Esophagus muscularis mucosa (tissue), 4 donors: ENCODE measurements at regions not wholly inside any gene's neighbourhood (a gene's known extent, or its start where the extent isn't known, plus 50 kb on each side); places are given as distances from the start of the nearest gene placed in this dataset.
"Not testable (repeated sequence)": the region's sequence is repeated elsewhere in the genome, so short reads cannot be mapped to it uniquely, and the experiment has no call there.

ENCODE experiments used
- DNase-seq: peaks from one replicate; pipeline ENCODE4 v3.0.0-alpha.2; 2017; ENCODE audit errors: extremely low spot score
- H3K27ac ChIP-seq, 4 donors: fragments of 200-600 bp; sonication (generic); replicated peaks in 1 of 4; 1 replicate in 3 of 4; 2 replicates in 1 of 4; pipeline ENCODE4 v1.5.1; 2016 to 2019; ENCODE audit warnings: mild to moderate bottlenecking in 1 of 4
- H3K27me3 ChIP-seq, 4 donors: fragments of 200-600 bp; sonication (generic); one replicate each; pipeline versions ENCODE4 v1.5.1 to v1.6.0; 2016 to 2019
- H3K36me3 ChIP-seq, 4 donors: fragments of 200-600 bp; sonication (generic); one replicate each; pipeline ENCODE4 v1.5.1; 2016 to 2019
- H3K4me1 ChIP-seq, 4 donors: fragments of 200-600 bp; sonication (generic); one replicate each; pipeline ENCODE4 v1.5.1; 2016 to 2019
- H3K4me3 ChIP-seq, 4 donors: fragments of 200-600 bp; sonication (generic); 1 replicate in 2 of 4; 2 replicates in 2 of 4; pipeline ENCODE4 v1.5.1; 2016 to 2019; ENCODE audit warnings: mild to moderate bottlenecking in 4 of 4, moderate library complexity in 1 of 4
- H3K9me3 ChIP-seq, 4 donors: fragments of 200-600 bp; sonication (generic); 1 replicate in 3 of 4; 2 replicates in 1 of 4; pipeline ENCODE4 v1.5.1; 2016 to 2019
- CTCF ChIP-seq, 3 experiments: fragments of 200-600 bp in 2 of 3; fragments of 450-650 bp in 1 of 3; sonication (generic) in 2 of 3; IDR thresholded peaks; one replicate each; pipeline ENCODE4 v1.5.1; 2017 to 2019; ENCODE audit warnings: antibody characterized with exemption in 3 of 3, mild to moderate bottlenecking in 2 of 3, moderate library complexity in 1 of 3
- EP300 ChIP-seq: sonication (generic); formaldehyde crosslinking; IDR thresholded peaks from one replicate; pipeline ENCODE4 v1.6.1; 2017; ENCODE audit warnings: antibody characterized with exemption
- POLR2A ChIP-seq: fragments of 450-650 bp; IDR thresholded peaks from one replicate; pipeline ENCODE4 v1.6.1; 2017; ENCODE audit warnings: antibody characterized with exemption, moderate library complexity, mild to moderate bottlenecking, low read depth
- POLR2AphosphoS5 ChIP-seq, 2 donors: sonication (generic); formaldehyde crosslinking; IDR thresholded peaks; one replicate each; pipeline ENCODE4 v1.6.1; 2017; ENCODE audit warnings: antibody characterized with exemption in 2 of 2
- WGBS: methylation state at CpG from one replicate; pipeline ENCODE4 v1.1.5; 2018; 5-methylcytosine and 5-hydroxymethylcytosine counted together
- intact Hi-C: fragments of 100-400 bp; cut with DNase I; formaldehyde crosslinking; loops from one replicate; pipeline ENCODE4 v1.15.1; 2023

DNA sequence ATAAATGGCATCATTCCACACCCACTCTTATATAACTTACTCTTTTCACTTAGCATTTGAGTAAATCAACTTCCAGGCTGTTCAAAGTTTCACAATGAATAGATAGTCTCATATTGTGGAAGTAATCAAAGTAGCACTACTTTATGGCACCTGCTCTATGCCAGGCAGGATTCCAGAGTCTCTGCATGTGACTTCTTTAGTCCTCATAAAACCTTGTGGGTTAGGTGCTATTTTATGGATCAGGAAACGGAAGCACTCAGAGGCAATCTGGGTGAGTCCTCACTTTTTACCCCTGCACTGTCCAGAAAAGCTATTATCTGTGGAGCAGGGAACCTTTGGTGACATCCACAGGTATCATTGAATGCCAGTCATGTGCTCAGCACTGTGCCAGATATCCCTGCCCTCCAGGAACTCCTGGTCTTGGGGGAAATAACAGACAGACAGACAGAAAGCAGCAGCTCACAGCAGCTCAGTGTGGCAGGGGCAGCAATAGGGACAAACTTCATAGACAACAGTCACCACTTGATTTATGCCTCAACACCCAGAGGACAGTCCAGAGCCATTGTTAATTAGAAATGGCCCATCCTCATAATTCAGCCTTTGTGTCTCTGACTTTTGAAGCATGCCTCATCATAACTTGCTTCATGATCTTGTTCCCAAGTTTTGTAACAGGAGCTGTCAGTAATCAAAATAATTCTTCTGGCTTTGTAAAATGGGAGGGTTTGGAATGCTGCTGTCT, 160.6 kb downstream of the SEC23IP start:
- Histone ChIP-seq H3K27me3 (no peaks in the 10 kb centered on the region), H3K9me3 (peaks cover 0 to 3% (median 0%) of the 10 kb centered on the region in 4 donors), H3K36me3 (no peaks in the 10 kb centered on the region), H3K27ac (no peak overlapping the region), H3K4me1 (no peaks in the 10 kb centered on the region), H3K4me3 (no peak overlapping the region)
- no peak for TF ChIP-seq CTCF (IDR thresholded peaks at IDR 0.05)
- no peak for TF ChIP-seq POLR2A
- TF ChIP-seq POLR2AphosphoS5 (IDR thresholded peaks at IDR 0.05), result no peak
- TF ChIP-seq EP300, result no peak
- WGBS, result 50% methylated on average over 1 of the region's 1 CpG
- intact Hi-C loops, result no loop called here
- DNase-seq, result no peak

DNA sequence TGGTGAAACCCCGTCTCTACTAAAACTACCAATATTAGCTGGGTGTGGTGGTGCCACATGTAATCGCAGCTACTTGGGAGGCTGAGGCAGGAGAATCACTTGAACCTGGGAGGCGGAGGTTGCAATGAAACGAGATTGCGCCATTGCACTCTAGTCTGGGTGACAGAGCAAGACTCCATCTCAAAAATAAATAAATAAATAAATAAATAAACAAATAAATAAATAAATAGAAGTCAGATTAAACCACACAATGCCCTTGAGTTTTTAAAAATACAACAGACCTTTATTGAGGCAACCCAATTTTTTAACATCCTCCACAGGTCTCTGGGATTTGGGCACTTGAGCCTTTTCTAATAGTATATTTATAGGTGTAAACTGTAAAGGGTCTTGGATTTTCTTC, 167.3 kb downstream of the SEC23IP start:
- H3K27me3 ChIP-seq, H3K9me3 ChIP-seq, intact Hi-C loops, H3K36me3 ChIP-seq, DNase-seq, H3K4me3 ChIP-seq, H3K4me1 ChIP-seq, H3K27ac ChIP-seq: not testable (repeated sequence)
- 99% methylated on average over 4 of the region's 5 CpGs for WGBS

DNA sequence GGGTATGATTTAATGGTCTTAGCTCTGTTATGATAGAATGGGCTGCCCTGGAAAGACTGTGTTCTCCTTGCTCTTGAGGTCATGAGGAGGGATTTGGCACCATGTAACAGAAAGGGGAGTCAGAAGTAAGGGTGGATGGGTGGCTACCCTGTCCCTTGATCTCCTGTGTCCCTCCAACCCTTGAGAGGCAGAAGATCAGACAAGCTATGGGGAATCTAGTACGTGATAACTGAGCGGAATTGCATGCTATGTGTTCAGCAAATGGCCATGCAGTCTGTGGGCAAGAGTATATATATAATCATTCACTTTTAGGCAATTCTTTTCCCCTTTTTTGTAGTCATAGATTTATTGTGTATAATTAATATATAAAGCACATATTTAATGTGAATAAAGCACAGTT, 174.9 kb downstream of the SEC23IP start:
- DNase-seq, result no peak
- WGBS, result 95% methylated on average over 2 of the region's 2 CpGs
- Histone ChIP-seq H3K4me1 (no peaks in the 10 kb centered on the region), H3K27me3 (peaks cover 0 to 26% (median 0%) of the 10 kb centered on the region in 4 donors), H3K9me3 (peaks cover 0 to 8% (median 1%) of the 10 kb centered on the region in 4 donors), H3K4me3 (no peak overlapping the region), H3K27ac (no peak overlapping the region), H3K36me3 (no peaks in the 10 kb centered on the region)
- intact Hi-C loops, result no loop called here
- TF ChIP-seq CTCF (IDR thresholded peaks at IDR 0.05) (no peak), EP300 (no peak), POLR2A (no peak), POLR2AphosphoS5 (IDR thresholded peaks at IDR 0.05) (no peak)

DNA sequence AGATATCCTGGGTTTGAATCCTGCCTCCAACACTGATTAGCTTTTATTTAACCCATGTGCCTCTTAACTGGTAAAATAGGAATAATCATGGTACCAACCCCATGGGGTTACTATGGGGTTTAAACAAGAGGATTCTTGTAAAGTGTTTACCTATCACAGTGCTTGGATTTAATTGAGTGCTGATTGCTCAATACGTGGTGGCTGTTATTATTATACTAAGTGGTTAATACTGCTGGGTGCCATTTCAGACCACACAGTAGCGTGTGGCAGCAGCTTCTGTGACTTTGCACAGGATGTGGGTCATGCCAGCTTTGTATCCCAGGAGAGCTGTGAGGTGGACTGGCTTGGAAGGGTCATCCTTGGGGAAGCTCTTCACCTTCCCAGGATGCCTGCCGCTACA, 177.2 kb downstream of the SEC23IP start:
- WGBS, result 45% methylated on average over 3 of the region's 3 CpGs
- H3K9me3 ChIP-seq, result peaks cover 0 to 17% (median 10%) of the 10 kb centered on the region in 4 donors
- no peak for DNase-seq
- H3K27ac ChIP-seq, result no peak overlapping the region
- no peak overlapping the region for H3K4me3 ChIP-seq
- no peaks in the 10 kb centered on the region for H3K4me1 ChIP-seq
- intact Hi-C loops, result no loop called here
- peaks cover 0 to 29% (median 0%) of the 10 kb centered on the region in 4 donors for H3K27me3 ChIP-seq
- TF ChIP-seq POLR2A (no peak), POLR2AphosphoS5 (IDR thresholded peaks at IDR 0.05) (no peak)
- no peaks in the 10 kb centered on the region for H3K36me3 ChIP-seq

GRCh38 chr10:120075349-120075748, 182.8 kb downstream of the SEC23IP start:
- Histone ChIP-seq H3K36me3 (no peaks in the 10 kb centered on the region), H3K9me3 (peaks cover 0 to 17% (median 9%) of the 10 kb centered on the region in 4 donors), H3K27me3 (peaks cover 0 to 46% (median 0%) of the 10 kb centered on the region in 4 donors), H3K4me1 (no peaks in the 10 kb centered on the region), H3K4me3 (no peak overlapping the region), H3K27ac (no peak overlapping the region)
- intact Hi-C loops, result no loop called here
- peak; percentile 47 for DNase-seq
- 73% methylated on average over 5 of the region's 5 CpGs for WGBS
- TF ChIP-seq EP300 (no peak), POLR2A (no peak), POLR2AphosphoS5 (IDR thresholded peaks at IDR 0.05) (no peak), CTCF (IDR thresholded peaks at IDR 0.05) (no peak)
